Cardiac muscle cell (in vitro differentiated cells and primary cell): ENCODE measurements at regions not wholly inside any gene's neighbourhood (a gene's known extent, or its start where the extent isn't known, plus 50 kb on each side); places are given as distances from the start of the nearest gene placed in this dataset.
A peak's percentile ranks its signal among the peaks of the same experiment; 100 is the strongest.

Experiments used
- DNase-seq, 2 donors: peaks; one replicate each; pipeline versions ENCODE4 v3.0.0 to v3.0.0-alpha.2; 2010 to 2017; ENCODE audit warnings: low read depth in 1 of 2, low spot score in 1 of 2
- H3K27ac ChIP-seq: fragments of 200-600 bp; sonication (generic); 2 replicates; pipeline ENCODE4 v1.5.1; 2016
- H3K27me3 ChIP-seq: fragments of 200-600 bp; sonication (generic); 2 replicates; pipeline ENCODE4 v1.6.0; 2016; ENCODE audit warnings: control low read depth
- H3K36me3 ChIP-seq: fragments of 200-600 bp; sonication (generic); 2 replicates; pipeline ENCODE4 v1.5.1; 2016; ENCODE audit warnings: control low read depth
- H3K4me1 ChIP-seq: fragments of 200-600 bp; sonication (generic); 2 replicates; pipeline ENCODE4 v1.8.1; 2017; ENCODE audit warnings: low read depth, mild to moderate bottlenecking, mixed run types
- H3K4me3 ChIP-seq: fragments of 200-600 bp; sonication (generic); 2 replicates; pipeline ENCODE4 v1.5.1; 2016; ENCODE audit warnings: mild to moderate bottlenecking
- H3K9me3 ChIP-seq: fragments of 200-600 bp; sonication (generic); 2 replicates; pipeline ENCODE4 v1.5.1; 2017; ENCODE audit warnings: low read depth, mild to moderate bottlenecking, control low read depth
- CTCF ChIP-seq: IDR thresholded peaks from 2 replicates; pipeline ENCODE4 v1.5.1; 2012; ENCODE audit warnings: low read depth, mild to moderate bottlenecking, low read length

DNA sequence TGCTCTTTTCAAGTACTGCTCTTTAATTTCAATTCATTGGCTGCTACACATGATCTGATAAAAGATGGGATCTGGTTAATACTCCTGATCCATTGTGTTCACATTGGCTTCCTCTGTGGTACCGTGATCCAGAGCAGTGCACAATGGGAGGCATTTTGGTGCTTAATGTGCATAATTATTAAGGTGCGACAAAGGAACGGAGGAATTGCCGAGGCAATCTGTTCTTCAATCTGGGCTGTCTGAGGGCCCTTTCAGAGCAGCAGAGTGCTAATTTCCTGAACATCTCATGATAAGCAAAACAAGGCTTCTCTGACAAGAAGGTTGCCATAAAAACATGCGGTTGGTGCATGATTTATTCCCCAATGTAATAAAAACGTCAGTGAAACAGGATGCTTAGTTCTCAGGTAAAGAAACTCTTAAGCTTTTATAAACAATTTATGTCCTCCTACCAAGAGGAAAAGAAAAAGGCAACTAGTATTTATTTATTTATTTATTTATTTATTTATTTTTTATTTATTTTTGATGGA is 64.0 kb upstream of the EPHA3 start:
- no peak for DNase-seq
- Histone ChIP-seq H3K36me3 (no peaks in the 10 kb centered on the region), H3K27ac (no peak overlapping the region), H3K9me3 (no peaks in the 10 kb centered on the region), H3K27me3 (no peaks in the 10 kb centered on the region), H3K4me1 (no peaks in the 10 kb centered on the region), H3K4me3 (no peak overlapping the region)
- TF ChIP-seq CTCF, result no peak

- Histone ChIP-seq H3K4me1 (no peaks in the 10 kb centered on the region), H3K27ac (no peak overlapping the region), H3K9me3 (no peaks in the 10 kb centered on the region), H3K36me3 (no peaks in the 10 kb centered on the region), H3K27me3 (no peaks in the 10 kb centered on the region), H3K4me3 (no peak overlapping the region)
- TF ChIP-seq CTCF, result no peak
- DNase-seq, result no peak
These were observed 60.8 kb upstream of the EPHA3 start for GRCh38 chr3:89046661-89047060.

DNA sequence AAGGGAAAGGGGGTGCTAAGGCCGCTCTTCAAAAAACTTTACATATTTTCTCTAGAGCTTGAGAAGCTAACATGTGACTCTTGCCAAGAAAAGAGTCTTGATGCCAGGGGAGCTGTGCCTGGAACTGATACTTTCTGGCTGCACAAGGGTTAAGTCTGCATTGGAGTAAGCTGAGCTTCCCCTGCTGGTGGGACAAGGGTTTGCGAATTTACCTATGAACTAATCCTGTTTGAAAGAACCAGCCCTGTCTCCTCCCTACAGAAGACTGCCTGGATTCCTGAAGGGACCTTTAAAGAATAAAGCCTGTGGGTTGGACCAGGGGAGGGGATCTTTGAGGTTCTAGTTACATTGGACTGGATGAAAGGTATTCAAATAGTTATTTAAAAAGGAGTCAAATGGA is 58.3 kb upstream of the EPHA3 start:
- peaks cover 2% of the 10 kb centered on the region for H3K4me1 ChIP-seq
- peak in 1 of 2 donors; percentile 7 for DNase-seq
- no peaks in the 10 kb centered on the region for H3K36me3 ChIP-seq
- H3K9me3 ChIP-seq, result no peaks in the 10 kb centered on the region
- H3K4me3 ChIP-seq, result no peak overlapping the region
- H3K27me3 ChIP-seq, result no peaks in the 10 kb centered on the region
- no peak overlapping the region for H3K27ac ChIP-seq
- TF ChIP-seq CTCF, result peak; percentile 23

DNA sequence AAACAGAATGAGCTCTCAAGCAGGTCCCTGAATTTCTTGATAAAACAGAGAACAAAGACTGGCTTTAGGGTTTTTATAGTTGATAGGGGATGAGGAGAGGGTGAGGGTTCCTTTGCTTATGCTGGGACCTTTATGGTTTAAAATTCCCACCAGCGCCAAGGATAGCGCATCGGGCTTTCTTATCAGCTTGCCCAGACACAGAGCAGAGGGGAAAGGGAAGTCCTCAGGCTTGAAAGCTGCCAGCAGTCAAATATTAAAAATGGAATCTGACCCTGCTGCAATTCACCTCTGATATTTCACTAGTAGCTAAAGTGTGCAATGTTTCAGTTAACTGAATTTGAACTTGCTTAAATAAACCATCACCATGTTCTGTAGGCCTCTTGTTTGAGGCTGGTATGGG is 55.0 kb upstream of the EPHA3 start:
- H3K4me3 ChIP-seq, result no peak overlapping the region
- H3K27me3 ChIP-seq, result no peaks in the 10 kb centered on the region
- H3K9me3 ChIP-seq, result no peaks in the 10 kb centered on the region
- no peak for TF ChIP-seq CTCF
- no peak overlapping the region for H3K27ac ChIP-seq
- no peaks in the 10 kb centered on the region for H3K36me3 ChIP-seq
- DNase-seq, result no peak
- peaks cover 2% of the 10 kb centered on the region for H3K4me1 ChIP-seq

GRCh38 chr3:89057398-89057797 is 50.0 kb upstream of the EPHA3 start:
- no peaks in the 10 kb centered on the region for H3K27me3 ChIP-seq
- no peak overlapping the region for H3K4me3 ChIP-seq
- H3K27ac ChIP-seq, result no peak overlapping the region
- no peaks in the 10 kb centered on the region for H3K9me3 ChIP-seq
- no peak for DNase-seq
- no peak for TF ChIP-seq CTCF
- no peaks in the 10 kb centered on the region for H3K36me3 ChIP-seq
- peaks cover 2% of the 10 kb centered on the region for H3K4me1 ChIP-seq
